ENCODE measurements at regions not wholly inside any gene's neighbourhood (a gene's known extent, or its start where the extent isn't known, plus 50 kb on each side); places are given as distances from the start of the nearest gene placed in this dataset.
"Not testable (repeated sequence)": the region's sequence is repeated elsewhere in the genome, so short reads cannot be mapped to it uniquely, and the experiment has no call there.

GRCh38 chr2:11877764-11878163 is 131.3 kb downstream of the LPIN1 start:
- Mint-ChIP-seq H3K36me3 (ENCODE audit: unreplicated experiment) (no peaks in the 10 kb centered on the region), H3K4me3 (ENCODE audit: unreplicated experiment) (no peak overlapping the region), H3K9me3 (ENCODE audit: unreplicated experiment) (peaks cover 1% of the 10 kb centered on the region), H3K27ac (ENCODE audit: unreplicated experiment) (no peak overlapping the region), H3K27me3 (ENCODE audit: unreplicated experiment) (peaks cover 2% of the 10 kb centered on the region), H3K4me1 (ENCODE audit: low read depth, unreplicated experiment) (no peaks in the 10 kb centered on the region)
- DNase-seq = no peak
- TF ChIP-seq CTCF (IDR thresholded peaks at IDR 0.05; ENCODE audit: partially characterized antibody, unreplicated experiment) = no peak

GRCh38 chr2:11885253-11885652 is 138.8 kb downstream of the LPIN1 start:
- H3K4me3 Mint-ChIP-seq (ENCODE audit: unreplicated experiment); DNase-seq; H3K27me3 Mint-ChIP-seq (ENCODE audit: unreplicated experiment); H3K9me3 Mint-ChIP-seq (ENCODE audit: unreplicated experiment); H3K4me1 Mint-ChIP-seq (ENCODE audit: low read depth, unreplicated experiment); H3K27ac Mint-ChIP-seq (ENCODE audit: unreplicated experiment): not testable (repeated sequence)
- peaks cover 12% of the 10 kb centered on the region for H3K36me3 Mint-ChIP-seq (ENCODE audit: unreplicated experiment)

GRCh38 chr2:11886899-11887298 is 140.5 kb downstream of the LPIN1 start:
- peaks cover 17% of the 10 kb centered on the region for H3K36me3 Mint-ChIP-seq (ENCODE audit: unreplicated experiment)
- not testable (repeated sequence) for H3K4me3 Mint-ChIP-seq (ENCODE audit: unreplicated experiment); DNase-seq; H3K4me1 Mint-ChIP-seq (ENCODE audit: low read depth, unreplicated experiment); H3K9me3 Mint-ChIP-seq (ENCODE audit: unreplicated experiment); H3K27ac Mint-ChIP-seq (ENCODE audit: unreplicated experiment); H3K27me3 Mint-ChIP-seq (ENCODE audit: unreplicated experiment)

GRCh38 chr2:11889101-11889850 is 142.8 kb downstream of the LPIN1 start:
- peaks cover 17% of the 10 kb centered on the region for H3K36me3 Mint-ChIP-seq (ENCODE audit: unreplicated experiment)
- peaks cover 6% of the 10 kb centered on the region for H3K9me3 Mint-ChIP-seq (ENCODE audit: unreplicated experiment)
- no peak overlapping the region for H3K4me3 Mint-ChIP-seq (ENCODE audit: unreplicated experiment)
- DNase-seq = no peak
- no peak overlapping the region for H3K27ac Mint-ChIP-seq (ENCODE audit: unreplicated experiment)
- no peak for TF ChIP-seq CTCF (IDR thresholded peaks at IDR 0.05; ENCODE audit: partially characterized antibody, unreplicated experiment)
- H3K27me3 Mint-ChIP-seq (ENCODE audit: unreplicated experiment) = no peaks in the 10 kb centered on the region
- no peaks in the 10 kb centered on the region for H3K4me1 Mint-ChIP-seq (ENCODE audit: low read depth, unreplicated experiment)

GRCh38 chr2:11889854-11890253 is 143.4 kb downstream of the LPIN1 start:
- TF ChIP-seq CTCF (IDR thresholded peaks at IDR 0.05; ENCODE audit: partially characterized antibody, unreplicated experiment) = no peak
- no peak overlapping the region for H3K4me3 Mint-ChIP-seq (ENCODE audit: unreplicated experiment)
- peaks cover 17% of the 10 kb centered on the region for H3K36me3 Mint-ChIP-seq (ENCODE audit: unreplicated experiment)
- H3K4me1 Mint-ChIP-seq (ENCODE audit: low read depth, unreplicated experiment) = no peaks in the 10 kb centered on the region
- DNase-seq = no peak
- peaks cover 7% of the 10 kb centered on the region for H3K9me3 Mint-ChIP-seq (ENCODE audit: unreplicated experiment)
- H3K27ac Mint-ChIP-seq (ENCODE audit: unreplicated experiment) = no peak overlapping the region
- H3K27me3 Mint-ChIP-seq (ENCODE audit: unreplicated experiment) = no peaks in the 10 kb centered on the region

- H3K27ac Mint-ChIP-seq (ENCODE audit: unreplicated experiment) = no peak overlapping the region
- TF ChIP-seq CTCF (IDR thresholded peaks at IDR 0.05; ENCODE audit: partially characterized antibody, unreplicated experiment) = no peak
- no peaks in the 10 kb centered on the region for H3K27me3 Mint-ChIP-seq (ENCODE audit: unreplicated experiment)
- no peak for DNase-seq
- H3K9me3 Mint-ChIP-seq (ENCODE audit: unreplicated experiment) = peaks cover 7% of the 10 kb centered on the region
- H3K4me3 Mint-ChIP-seq (ENCODE audit: unreplicated experiment) = no peak overlapping the region
- H3K4me1 Mint-ChIP-seq (ENCODE audit: low read depth, unreplicated experiment) = no peaks in the 10 kb centered on the region
- H3K36me3 Mint-ChIP-seq (ENCODE audit: unreplicated experiment) = peaks cover 17% of the 10 kb centered on the region
These were observed 144.6 kb downstream of the LPIN1 start for GRCh38 chr2:11891028-11891427.
